ENCODE measurements at regions not wholly inside any gene's neighbourhood (a gene's known extent, or its start where the extent isn't known, plus 50 kb on each side); places are given as distances from the start of the nearest gene placed in this dataset.

DNA sequence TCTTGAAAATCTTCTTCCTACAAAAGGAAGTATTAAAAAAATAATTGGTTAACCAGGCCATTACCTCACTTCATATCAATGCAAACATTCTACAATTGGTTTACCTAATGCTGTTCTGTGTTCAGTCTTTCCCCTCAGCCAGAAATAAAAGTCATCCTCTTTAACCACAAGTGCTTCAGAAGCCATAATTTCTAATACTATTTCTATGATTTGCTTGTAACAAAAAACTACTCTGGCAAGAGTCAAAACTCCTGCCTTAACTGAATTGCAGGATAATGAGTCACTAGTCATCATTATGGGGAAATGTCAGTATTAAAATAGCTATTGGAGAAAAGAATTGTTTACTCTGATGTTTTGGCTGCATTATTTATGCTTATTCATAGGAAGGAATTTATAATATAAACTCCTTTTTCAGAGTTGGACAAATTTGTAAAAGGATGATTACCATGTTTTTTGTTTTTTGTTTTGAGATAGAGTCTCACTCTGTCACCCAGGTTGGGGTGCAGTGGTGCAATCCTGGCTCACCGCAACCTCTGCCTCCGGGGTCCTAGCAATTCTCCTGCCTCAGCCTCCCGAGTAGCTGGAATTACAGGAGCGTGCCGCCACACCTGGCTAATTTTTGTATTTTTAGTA, 55.5 kb upstream of the ODAD2 start:
- Histone ChIP-seq H3K4me3 (no peak overlapping the region), H3K27me3 (no peaks in the 10 kb centered on the region), H3K4me1 (no peaks in the 10 kb centered on the region), H3K27ac (peak overlapping the region; percentile 13 to 58 (median 43)), H3K9me3 (no peaks in the 10 kb centered on the region), H3K36me3 (peaks cover 0 to 23% (median 16%) of the 10 kb centered on the region in 4 donors)
- 86 to 94% (median 88%) methylated on average over 5 of the region's 5 CpGs for WGBS, 5 donors
- DNase-seq = peak in 1 of 2 donors; percentile 21
- TF ChIP-seq CTCF (IDR thresholded peaks at IDR 0.05) = no peak
- TF ChIP-seq POLR2AphosphoS5 (IDR thresholded peaks at IDR 0.05) = peak in 1 of 3 donors; percentile 43
- intact Hi-C loops (cut with DNase I; ENCODE audit: low total_unique reads) = no loop called here

- DNase-seq = no peak
- no peaks in the 10 kb centered on the region for H3K27me3 ChIP-seq
- no peaks in the 10 kb centered on the region for H3K4me1 ChIP-seq
- no peaks in the 10 kb centered on the region for H3K9me3 ChIP-seq
- TF ChIP-seq EP300 (IDR thresholded peaks at IDR 0.05) (no peak), POLR2A (IDR thresholded peaks at IDR 0.05) (no peak), POLR2AphosphoS5 (IDR thresholded peaks at IDR 0.05) (no peak), CTCF (IDR thresholded peaks at IDR 0.05) (no peak)
- intact Hi-C loops (cut with DNase I; ENCODE audit: low total_unique reads) = no loop called here
- no peak overlapping the region for H3K4me3 ChIP-seq
- WGBS, 5 donors = 92 to 100% (median 92%) methylated on average over 2 of the region's 2 CpGs
- H3K27ac ChIP-seq = no peak overlapping the region
- H3K36me3 ChIP-seq = no peaks in the 10 kb centered on the region
Observed at GRCh38 chr10:28049286-28049685, 50.4 kb upstream of the ODAD2 start.
